Upper lobe of left lung (tissue), 6 donors: ENCODE measurements at regions not wholly inside any gene's neighbourhood (a gene's known extent, or its start where the extent isn't known, plus 50 kb on each side); places are given as distances from the start of the nearest gene placed in this dataset.

Experiments
- ATAC-seq, 2 donors: fragments of 200-7000 bp; cut with Tn5 transposase; one replicate each; pipeline ENCODE4 v1.9.1; 2022; ENCODE audit warnings: mild to moderate bottlenecking in 2 of 2, moderate library complexity in 2 of 2; ENCODE audit not compliant: low FRiP score in 2 of 2
- DNase-seq, 2 donors: peaks; one replicate each; pipeline ENCODE4 v3.0.0-alpha.2; 2019 to 2020
- H3K27ac ChIP-seq, 4 donors: fragments of 200-600 bp; sonication (generic); one replicate each; pipeline ENCODE4 v1.5.1; 2016 to 2019
- H3K27me3 ChIP-seq, 4 donors: fragments of 200-600 bp; sonication (generic); one replicate each; pipeline ENCODE4 v1.5.1; 2017 to 2019
- H3K36me3 ChIP-seq, 4 donors: fragments of 200-600 bp; sonication (generic); one replicate each; pipeline ENCODE4 v1.5.1; 2016 to 2019
- H3K4me1 ChIP-seq, 4 donors: fragments of 200-600 bp; sonication (generic); one replicate each; pipeline ENCODE4 v1.5.1; 2018 to 2019
- H3K4me3 ChIP-seq, 4 donors: fragments of 200-600 bp; sonication (generic); one replicate each; pipeline ENCODE4 v1.5.1; 2017 to 2019; ENCODE audit warnings: mild to moderate bottlenecking in 2 of 4, moderate library complexity in 1 of 4
- H3K9me3 ChIP-seq, 4 donors: fragments of 200-600 bp; sonication (generic); one replicate each; pipeline ENCODE4 v1.5.1; 2018 to 2019
- CTCF ChIP-seq, 6 experiments: fragments of 450-650 bp in 4 of 6; fragments of 200-600 bp in 2 of 6; sonication (generic) in 2 of 6; IDR thresholded peaks; one replicate each; pipeline ENCODE4 v1.5.1; 2016 to 2019; ENCODE audit warnings: antibody characterized with exemption in 6 of 6
- EP300 ChIP-seq, 4 donors: sonication (generic); formaldehyde crosslinking; IDR thresholded peaks; one replicate each; pipeline ENCODE4 v1.5.1; 2017; ENCODE audit warnings: antibody characterized with exemption in 4 of 4, control low read depth in 2 of 4
- POLR2A ChIP-seq, 4 donors: fragments of 450-650 bp; IDR thresholded peaks; one replicate each; pipeline ENCODE4 v1.5.1; 2016 to 2017; ENCODE audit warnings: antibody characterized with exemption in 4 of 4, mild to moderate bottlenecking in 2 of 4
- POLR2AphosphoS5 ChIP-seq, 2 donors: sonication (generic); formaldehyde crosslinking; IDR thresholded peaks; one replicate each; pipeline ENCODE4 v1.5.1; 2017; ENCODE audit warnings: antibody characterized with exemption in 2 of 2
- WGBS, 2 donors: methylation state at CpG; one replicate each; pipeline ENCODE4 v1.1.5; 2017 to 2018; 5-methylcytosine and 5-hydroxymethylcytosine counted together
- donor health status: DM: no; HTN: no; CAD: no; lungs with moderate emphysema.
- donor health status: DM: no; HTN: yes; CAD: no; lungs with severe emphysema.

GRCh38 chr3:102169915-102170479, 264.8 kb upstream of the ZPLD1 start:
- no peaks in the 10 kb centered on the region for H3K27me3 ChIP-seq
- H3K9me3 ChIP-seq = no peaks in the 10 kb centered on the region
- H3K27ac ChIP-seq = no peak overlapping the region
- ATAC-seq (no peak), DNase-seq (no peak)
- no peaks in the 10 kb centered on the region for H3K4me1 ChIP-seq
- TF ChIP-seq CTCF (IDR thresholded peaks at IDR 0.05) (no peak), POLR2A (IDR thresholded peaks at IDR 0.05) (no peak), EP300 (IDR thresholded peaks at IDR 0.05) (no peak), POLR2AphosphoS5 (IDR thresholded peaks at IDR 0.05) (no peak)
- no peak overlapping the region for H3K4me3 ChIP-seq
- 89 to 97% methylated on average over 1 of the region's 1 CpG for WGBS, 2 donors
- no peaks in the 10 kb centered on the region for H3K36me3 ChIP-seq

GRCh38 chr3:102170545-102170944, 264.3 kb upstream of the ZPLD1 start:
- Histone ChIP-seq H3K4me3 (no peak overlapping the region), H3K27ac (no peak overlapping the region), H3K9me3 (no peaks in the 10 kb centered on the region), H3K27me3 (no peaks in the 10 kb centered on the region), H3K4me1 (no peaks in the 10 kb centered on the region), H3K36me3 (no peaks in the 10 kb centered on the region)
- WGBS, 2 donors = 91 to 94% methylated on average over 2 of the region's 2 CpGs
- TF ChIP-seq EP300 (IDR thresholded peaks at IDR 0.05) (no peak), POLR2AphosphoS5 (IDR thresholded peaks at IDR 0.05) (no peak), CTCF (IDR thresholded peaks at IDR 0.05) (no peak), POLR2A (IDR thresholded peaks at IDR 0.05) (no peak)
- ATAC-seq (no peak), DNase-seq (no peak)

DNA sequence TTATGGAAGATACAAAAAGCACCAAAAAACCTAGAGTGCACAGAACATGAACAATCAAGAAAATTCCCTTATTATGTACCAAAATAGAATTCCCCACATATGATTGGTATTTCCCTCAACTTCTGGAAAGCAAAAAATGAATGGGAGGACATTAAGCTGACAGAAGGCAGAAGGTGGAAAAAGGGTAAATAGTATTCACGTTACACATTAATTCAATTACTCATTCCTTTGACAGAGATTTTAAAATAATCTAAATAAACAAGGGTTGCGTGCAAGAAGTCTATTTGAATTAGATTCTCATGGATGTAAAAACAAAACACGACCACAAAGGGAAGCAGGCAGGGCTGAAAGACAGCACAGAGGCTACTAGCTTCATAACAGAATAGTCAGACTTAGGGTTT, 260.5 kb upstream of the ZPLD1 start:
- H3K4me3 ChIP-seq = no peak overlapping the region
- peaks cover 3 to 9% (median 4%) of the 10 kb centered on the region in 4 donors for H3K4me1 ChIP-seq
- no peaks in the 10 kb centered on the region for H3K9me3 ChIP-seq
- H3K36me3 ChIP-seq = no peaks in the 10 kb centered on the region
- ATAC-seq (no peak), DNase-seq (no peak)
- no peak overlapping the region for H3K27ac ChIP-seq
- 61 to 73% methylated on average over 3 of the region's 3 CpGs for WGBS, 2 donors
- H3K27me3 ChIP-seq = no peaks in the 10 kb centered on the region
- TF ChIP-seq CTCF (IDR thresholded peaks at IDR 0.05) (no peak), EP300 (IDR thresholded peaks at IDR 0.05) (no peak), POLR2AphosphoS5 (IDR thresholded peaks at IDR 0.05) (no peak), POLR2A (IDR thresholded peaks at IDR 0.05) (no peak)

DNA sequence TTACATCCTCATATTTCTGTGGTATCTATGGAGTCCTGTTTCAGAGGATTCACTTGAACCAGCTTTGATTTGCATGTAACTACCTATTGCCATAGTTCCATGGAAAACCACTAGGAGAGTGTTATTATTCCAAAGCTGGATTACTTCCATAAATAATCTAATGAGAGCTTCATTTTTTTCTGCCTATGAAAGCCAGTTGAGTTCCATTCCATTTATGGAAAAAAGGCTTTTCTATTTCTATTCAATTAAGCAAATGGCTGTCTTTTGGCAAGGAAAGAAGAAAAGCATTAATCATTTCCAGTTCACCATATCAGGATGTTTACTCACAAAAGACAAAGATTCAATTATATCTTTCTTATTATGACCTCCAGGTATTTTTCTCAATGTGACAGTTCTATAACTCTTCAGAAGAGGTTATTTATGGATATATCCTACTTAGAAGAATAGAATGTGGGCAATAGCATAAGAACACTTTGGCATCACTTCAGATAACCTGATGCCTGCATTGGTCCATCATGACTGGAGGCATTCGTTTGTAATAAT, 259.9 kb upstream of the ZPLD1 start:
- Histone ChIP-seq H3K27ac (no peak overlapping the region), H3K27me3 (no peaks in the 10 kb centered on the region), H3K4me1 (peaks cover 8 to 14% (median 10%) of the 10 kb centered on the region in 4 donors), H3K4me3 (no peak overlapping the region), H3K9me3 (no peaks in the 10 kb centered on the region), H3K36me3 (no peaks in the 10 kb centered on the region)
- ATAC-seq = no peak
- DNase-seq = no peak
- WGBS, 2 donors = 63 to 73% methylated on average over 1 of the region's 1 CpG
- no peak for TF ChIP-seq POLR2AphosphoS5 (IDR thresholded peaks at IDR 0.05)
- no peak for TF ChIP-seq CTCF (IDR thresholded peaks at IDR 0.05)
- no peak for TF ChIP-seq POLR2A (IDR thresholded peaks at IDR 0.05)
